HG03342 (cell line): ENCODE measurements at regions not wholly inside any gene's neighbourhood (a gene's known extent, or its start where the extent isn't known, plus 50 kb on each side); places are given as distances from the start of the nearest gene placed in this dataset.
"Not testable (repeated sequence)": the region's sequence is repeated elsewhere in the genome, so short reads cannot be mapped to it uniquely, and the experiment has no call there.

Experiments used
- ATAC-seq: cut with Tn5 transposase; IDR thresholded peaks from one replicate; pipeline ENCODE4 v1.9.1; 2021; ENCODE audit warnings: mild to moderate bottlenecking, moderate library complexity; ENCODE audit not compliant: unreplicated experiment

- no peak for ATAC-seq
Observed at GRCh38 chr18:70705831-70706416, 417.1 kb downstream of the SOCS6 start.

DNA sequence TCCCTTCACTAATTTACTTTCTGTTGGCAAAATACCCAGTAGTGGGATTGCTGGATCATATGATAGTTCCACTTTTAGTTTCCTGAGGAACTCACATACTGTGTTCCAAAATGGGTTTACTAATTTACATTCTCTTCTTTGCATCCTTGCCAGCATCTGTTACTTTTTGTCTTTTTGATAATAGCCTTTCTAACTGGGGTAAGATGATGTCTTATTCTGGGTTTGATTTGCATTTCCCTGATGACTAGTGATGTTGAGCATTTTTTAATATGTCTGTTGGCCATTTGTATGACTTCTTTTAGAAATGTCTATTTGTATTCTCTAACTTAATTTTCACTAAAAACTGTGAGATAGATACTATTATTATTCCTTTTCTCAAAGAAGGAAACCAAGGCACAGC, 411.7 kb downstream of the SOCS6 start:
- ATAC-seq: no peak

- no peak for ATAC-seq
Observed at GRCh38 chr18:70698574-70698973, 409.7 kb downstream of the SOCS6 start.

DNA sequence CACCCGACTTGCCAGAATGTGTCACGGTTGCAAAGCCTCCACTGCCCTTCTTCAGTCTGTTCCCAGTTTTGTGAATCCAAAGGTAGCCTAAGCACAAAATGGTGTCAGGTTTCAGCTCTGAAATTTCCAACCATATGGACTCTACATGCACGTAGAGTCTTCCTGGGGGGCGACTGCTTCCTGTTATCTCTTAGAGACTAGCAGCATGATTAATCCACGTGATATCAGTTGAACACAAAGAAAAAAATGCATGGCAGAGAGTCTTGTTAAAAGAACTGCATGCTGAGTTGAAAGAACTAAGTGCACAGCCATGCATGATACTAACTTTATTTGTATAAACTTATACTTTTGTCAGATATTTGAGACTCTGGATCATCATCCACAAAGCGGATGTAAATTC, 404.4 kb downstream of the SOCS6 start:
- no peak for ATAC-seq

GRCh38 chr18:70689765-70690164, 400.9 kb downstream of the SOCS6 start:
- not testable (repeated sequence) for ATAC-seq

DNA sequence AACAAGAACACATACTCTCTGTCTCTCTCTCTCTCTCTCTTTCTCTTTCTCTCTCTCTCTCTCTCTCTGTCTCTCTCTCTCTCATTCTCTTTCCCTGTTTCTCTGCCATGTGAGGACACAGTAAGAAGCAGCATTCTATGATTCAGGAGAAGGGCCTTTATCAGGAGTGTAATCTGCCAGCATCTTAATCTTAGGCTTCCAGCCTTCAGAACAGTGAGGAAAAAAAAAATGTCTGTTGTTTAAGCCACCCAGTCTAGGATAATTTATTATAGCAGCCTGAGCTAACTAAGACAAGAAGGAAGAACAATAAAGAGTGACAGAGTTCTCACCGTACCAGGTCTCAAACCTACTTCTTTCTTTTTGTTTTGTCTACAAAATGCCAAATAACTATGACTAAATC, 399.4 kb downstream of the SOCS6 start:
- ATAC-seq: no peak

DNA sequence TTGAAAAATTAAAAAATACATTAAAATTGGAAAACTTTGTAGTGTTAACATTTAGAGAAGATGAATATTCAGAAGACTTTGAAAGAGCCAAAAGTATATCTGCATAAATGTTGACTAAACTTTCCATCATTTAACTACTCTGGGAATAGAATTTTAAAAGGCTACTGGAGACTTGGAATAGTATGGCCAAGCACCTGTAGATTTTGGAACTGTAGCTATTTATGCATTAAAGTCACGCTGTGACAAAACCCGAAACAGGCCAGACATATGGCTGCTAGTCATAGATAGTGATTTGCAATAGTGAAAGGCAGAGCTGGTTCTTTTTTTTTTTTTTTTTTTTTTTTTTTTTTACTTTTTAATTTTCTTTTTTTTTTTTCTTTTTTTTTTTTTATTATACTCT, 396.0 kb downstream of the SOCS6 start:
- no peak for ATAC-seq

DNA sequence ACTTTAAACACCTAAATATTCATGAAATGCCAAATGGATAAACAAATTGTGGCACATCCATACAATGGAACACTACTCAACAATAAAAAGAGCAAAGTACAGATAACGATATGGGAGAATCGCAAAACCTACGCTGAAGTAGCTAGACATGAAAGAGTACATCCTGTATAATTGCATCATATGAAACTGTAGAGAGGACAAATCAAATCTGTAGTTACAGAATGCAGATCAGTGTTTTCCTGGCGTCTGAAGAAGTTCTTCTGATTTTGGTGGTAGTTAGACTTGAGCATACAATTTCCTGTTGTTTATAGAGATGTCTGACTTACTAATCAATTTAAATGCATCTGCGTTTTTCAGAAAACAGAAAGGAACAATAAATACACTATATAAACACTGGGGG, 394.4 kb downstream of the SOCS6 start:
- no peak for ATAC-seq

GRCh38 chr18:70674896-70675295, 386.1 kb downstream of the SOCS6 start:
- ATAC-seq: no peak

- ATAC-seq: no peak
Observed at GRCh38 chr18:70673831-70674230, 385.0 kb downstream of the SOCS6 start.

GRCh38 chr18:70672581-70672980, 383.7 kb downstream of the SOCS6 start:
- no peak for ATAC-seq

DNA sequence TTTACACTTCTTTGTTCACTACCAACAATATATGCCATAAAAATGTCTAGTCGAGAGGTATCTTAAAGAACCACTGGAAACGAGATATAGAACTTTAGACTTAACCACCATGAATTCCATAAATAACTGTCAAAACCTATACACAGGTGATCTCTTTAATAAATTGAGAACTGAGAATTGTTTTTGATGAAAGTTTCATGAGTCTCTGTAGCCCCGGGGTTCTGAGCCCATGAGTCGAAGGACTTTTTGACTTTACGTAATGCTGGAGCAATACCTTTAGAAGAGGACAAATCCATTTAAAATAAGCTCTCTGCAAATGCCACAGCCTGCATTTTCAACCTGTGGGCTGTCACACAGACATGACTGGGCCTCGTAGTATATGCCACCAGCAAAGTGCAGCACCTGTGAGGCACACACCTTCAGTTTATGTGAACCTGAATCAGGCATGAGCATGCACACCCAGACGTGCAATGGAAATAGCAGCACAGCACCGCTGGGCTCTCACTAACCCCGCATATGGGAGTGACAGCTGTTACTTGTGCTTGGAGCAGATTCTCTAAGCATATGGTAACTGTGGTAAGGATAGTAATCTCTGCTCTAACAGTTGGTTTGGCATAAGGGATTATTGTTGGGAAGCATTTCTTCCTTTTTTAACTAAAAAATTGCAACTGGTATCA, 383.2 kb downstream of the SOCS6 start:
- ATAC-seq: no peak

DNA sequence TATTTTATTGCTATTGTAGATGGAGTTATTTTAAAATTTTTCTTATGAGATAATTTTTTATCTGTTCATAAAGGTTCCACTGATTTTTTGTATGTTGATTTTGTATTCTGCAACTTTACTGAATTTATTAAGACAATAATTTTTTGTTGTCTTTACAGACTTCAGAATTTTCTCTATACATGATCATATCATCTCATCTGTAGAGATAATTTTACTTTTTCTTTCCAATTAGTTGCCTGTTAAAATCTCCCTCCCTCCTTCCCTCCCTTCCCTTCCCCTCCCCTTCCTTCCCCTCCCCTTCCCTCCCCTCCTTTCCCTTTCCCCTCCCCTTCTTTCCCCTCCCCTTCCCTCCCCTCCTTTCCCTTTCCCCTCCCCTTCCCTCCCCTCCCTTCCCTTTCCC, 378.1 kb downstream of the SOCS6 start:
- ATAC-seq: no peak

- ATAC-seq: no peak
Observed at GRCh38 chr18:70663141-70663540, 374.3 kb downstream of the SOCS6 start.

- ATAC-seq: no peak
Observed at GRCh38 chr18:70662588-70662987, 373.7 kb downstream of the SOCS6 start.

GRCh38 chr18:70659036-70659925, 370.4 kb downstream of the SOCS6 start:
- no peak for ATAC-seq

GRCh38 chr18:70653671-70654070, 364.8 kb downstream of the SOCS6 start:
- ATAC-seq: no peak

DNA sequence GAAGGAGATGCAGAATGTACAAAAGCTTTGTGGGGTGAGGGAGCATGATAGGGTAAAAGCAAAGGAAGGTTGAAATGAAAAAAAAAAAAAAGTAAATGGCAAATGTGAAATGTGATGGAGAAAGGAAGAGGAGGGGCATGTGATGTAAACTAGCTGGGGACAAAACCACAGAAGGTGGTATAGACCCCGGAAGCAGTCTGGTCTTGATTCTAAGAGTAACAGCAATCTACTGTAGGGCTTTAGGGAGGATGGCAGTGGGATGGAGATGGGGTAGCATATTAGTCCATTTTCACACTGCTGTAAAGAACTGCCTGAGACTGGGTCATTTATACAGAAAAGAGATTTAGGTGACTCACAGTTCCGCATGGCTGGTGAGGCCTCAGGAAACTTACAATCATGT, 362.0 kb downstream of the SOCS6 start:
- ATAC-seq: no peak

- ATAC-seq: no peak
Observed at GRCh38 chr18:70649683-70650082, 360.8 kb downstream of the SOCS6 start.

DNA sequence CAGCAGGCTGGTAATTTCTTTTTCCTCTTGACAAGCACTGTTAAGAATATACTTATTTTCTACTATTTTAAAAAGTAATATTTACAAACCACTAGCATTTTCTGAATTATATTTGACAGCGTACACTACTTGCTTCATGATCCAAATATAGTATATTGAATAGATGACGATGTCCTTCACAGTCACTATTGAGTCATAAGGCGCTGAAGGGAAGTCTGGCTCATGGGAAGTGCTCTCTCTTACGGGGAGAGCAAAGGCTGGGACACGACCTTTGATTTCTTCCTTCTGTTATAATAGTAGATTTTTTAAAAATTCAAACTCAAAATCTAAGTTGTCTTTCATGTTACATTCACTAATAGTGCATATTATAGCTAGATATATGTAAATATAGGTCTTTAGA, 357.1 kb downstream of the SOCS6 start:
- ATAC-seq: no peak

DNA sequence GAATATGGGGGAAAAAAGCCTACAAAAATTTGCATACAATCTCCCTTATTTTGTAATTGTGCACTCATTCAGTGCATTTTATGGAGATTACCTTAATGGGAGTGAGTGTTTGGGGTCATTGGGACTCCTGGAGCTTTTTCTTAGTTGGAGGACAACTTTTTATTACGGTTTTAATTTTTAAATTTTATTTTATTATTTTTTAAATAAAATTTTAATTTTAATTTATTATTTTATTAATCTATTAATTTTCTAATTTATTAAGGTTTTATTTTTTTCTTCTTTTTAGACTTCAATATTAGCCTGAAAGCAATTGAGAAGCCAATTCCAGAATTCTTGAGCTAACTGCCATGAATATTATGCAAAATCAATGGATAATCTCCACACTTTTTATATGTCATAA, 355.0 kb downstream of the SOCS6 start:
- ATAC-seq: no peak

GRCh38 chr18:70641156-70641775, 352.4 kb downstream of the SOCS6 start:
- ATAC-seq: no peak
